ENCODE measurements at regions not wholly inside any gene's neighbourhood (a gene's known extent, or its start where the extent isn't known, plus 50 kb on each side); places are given as distances from the start of the nearest gene placed in this dataset.

DNA sequence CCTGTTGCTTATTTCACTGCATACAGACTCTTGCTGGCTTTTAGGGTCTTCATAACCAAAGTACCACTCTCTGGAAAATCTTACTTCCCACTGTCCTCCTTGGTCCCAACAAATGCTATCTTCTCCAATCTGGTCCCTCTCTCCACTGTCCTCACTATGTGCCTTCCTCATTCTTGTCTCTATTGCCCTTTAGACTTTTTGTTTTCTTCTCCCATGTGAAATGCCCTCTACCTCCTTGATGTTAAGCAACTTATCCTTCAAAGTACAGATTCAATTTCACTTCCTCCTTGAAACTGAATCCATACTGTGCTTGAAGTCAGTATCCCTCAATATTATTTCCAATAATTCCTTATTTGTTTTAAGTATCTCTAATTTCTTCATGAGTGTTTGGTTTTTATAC, 60.8 kb downstream of the CGGBP1 start:
- TF ChIP-seq CTCF (optimal IDR thresholded peaks at IDR 0.05 in 1 of 3, IDR thresholded peaks at IDR 0.05 in 1 of 3, conservative IDR thresholded peaks at IDR 0.05 in 1 of 3; ENCODE audit: extremely low read depth in 1 of 3, insufficient read depth in 2 of 3, low read length in 3 of 3), result no peak
- TF ChIP-seq EZH2 (IDR thresholded peaks at IDR 0.05; ENCODE audit: low read length), result no peak

Data from keratinocyte (primary cell).